ENCODE measurements at regions not wholly inside any gene's neighbourhood (a gene's known extent, or its start where the extent isn't known, plus 50 kb on each side); places are given as distances from the start of the nearest gene placed in this dataset.

GRCh38 chr11:15300341-15300740 is 185.6 kb downstream of the INSC start:
- no peak overlapping the region for H3K4me3 Mint-ChIP-seq
- peaks cover 0 to 10% of the 10 kb centered on the region in 2 donors for H3K9me3 Mint-ChIP-seq
- H3K27ac Mint-ChIP-seq, result no peak overlapping the region
- no peaks in the 10 kb centered on the region for H3K4me1 Mint-ChIP-seq
- DNase-seq (no peak), ATAC-seq (no peak)
- H3K27me3 Mint-ChIP-seq, result peaks cover 8% of the 10 kb centered on the region

DNA sequence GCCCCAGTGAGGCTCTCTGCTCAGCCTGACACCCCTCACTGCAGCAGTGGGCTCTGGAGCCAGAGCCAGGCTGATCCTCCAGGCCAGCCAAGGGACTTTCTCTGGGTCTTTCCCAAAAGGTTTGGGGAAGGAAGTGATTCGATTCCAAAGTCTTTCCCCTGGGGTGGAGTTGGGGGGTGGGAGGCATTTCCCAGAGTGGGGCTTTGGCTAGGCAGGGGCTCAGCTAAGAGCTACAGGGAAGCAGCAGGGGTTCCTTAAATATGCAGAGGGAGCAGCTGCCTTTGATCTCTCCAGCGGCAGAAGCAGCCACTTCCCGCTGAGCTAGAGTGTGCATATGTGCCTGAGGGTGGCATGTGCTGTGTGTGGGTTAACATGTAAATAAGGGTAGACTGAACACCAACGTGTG is 192.9 kb downstream of the INSC start:
- DNase-seq (no peak), ATAC-seq (no peak)
- H3K4me3 Mint-ChIP-seq, result no peak overlapping the region
- no peak overlapping the region for H3K27ac Mint-ChIP-seq
- peaks cover 3% of the 10 kb centered on the region for H3K27me3 Mint-ChIP-seq
- H3K9me3 Mint-ChIP-seq, result peaks cover 0 to 10% of the 10 kb centered on the region in 2 donors
- H3K4me1 Mint-ChIP-seq, result no peaks in the 10 kb centered on the region

DNA sequence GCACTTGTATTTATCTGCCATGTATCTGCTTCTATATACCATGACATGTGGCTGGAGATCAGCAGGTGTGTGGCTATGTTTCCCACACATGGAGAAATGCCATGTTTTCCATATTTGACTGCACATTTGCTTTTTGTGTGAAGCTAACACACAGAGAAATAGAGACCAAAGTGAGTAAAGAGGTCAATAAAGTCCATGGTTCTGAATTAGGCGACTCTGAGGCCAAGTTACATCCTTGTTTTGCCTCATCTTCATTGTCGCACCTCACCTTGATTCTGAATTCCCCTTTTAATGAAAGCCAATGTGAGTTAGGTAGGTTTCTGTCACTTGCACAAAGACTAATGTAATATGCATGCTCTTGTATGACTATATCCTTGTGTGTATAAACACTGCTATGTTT is 194.1 kb downstream of the INSC start:
- Mint-ChIP-seq H3K4me1 (no peaks in the 10 kb centered on the region), H3K27me3 (no peaks in the 10 kb centered on the region), H3K4me3 (no peak overlapping the region), H3K27ac (no peak overlapping the region), H3K9me3 (peaks cover 0 to 6% of the 10 kb centered on the region in 2 donors)
- DNase-seq, result no peak
- ATAC-seq, result no peak

DNA sequence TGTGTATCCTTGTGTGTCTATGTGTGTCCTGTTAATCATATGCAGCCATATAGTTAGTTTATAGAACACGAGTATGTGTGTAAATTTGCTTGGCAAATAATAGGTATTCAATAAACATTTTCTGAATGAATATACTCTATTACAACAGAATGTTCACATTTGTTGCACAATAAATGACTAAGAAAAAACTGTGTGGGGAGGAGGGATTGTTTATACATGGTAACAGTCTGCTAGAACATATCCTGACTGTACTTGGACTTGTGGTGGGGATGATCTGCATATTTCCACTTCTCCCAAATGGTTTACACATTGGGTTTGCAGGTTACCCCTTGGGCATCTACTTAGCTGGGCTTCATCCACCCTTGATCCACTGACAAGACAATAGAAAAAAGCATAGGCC is 194.6 kb downstream of the INSC start:
- Mint-ChIP-seq H3K27ac (no peak overlapping the region), H3K4me1 (no peaks in the 10 kb centered on the region), H3K4me3 (no peak overlapping the region), H3K9me3 (peaks cover 0 to 2% of the 10 kb centered on the region in 2 donors), H3K27me3 (no peaks in the 10 kb centered on the region)
- ATAC-seq, result no peak
- DNase-seq, result no peak

DNA sequence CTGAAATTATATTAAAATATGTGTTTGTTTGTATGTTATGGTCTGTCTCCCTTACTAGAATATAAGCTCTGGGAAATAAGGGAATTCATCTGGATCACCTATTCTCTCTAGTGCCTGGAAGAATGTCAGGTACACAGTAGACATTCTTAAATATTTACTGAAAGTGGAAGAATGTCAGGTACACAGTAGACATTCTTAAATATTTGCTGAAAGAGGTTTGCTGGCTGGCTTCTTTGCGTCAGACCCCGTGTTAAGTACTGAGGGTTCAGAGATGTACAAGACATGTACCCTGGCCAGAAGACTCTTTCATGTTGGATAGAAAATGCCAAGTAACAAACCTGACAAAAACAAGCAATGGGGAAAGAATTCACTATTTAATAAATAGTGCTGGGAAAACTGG is 199.1 kb downstream of the INSC start:
- no peak for ATAC-seq
- no peaks in the 10 kb centered on the region for H3K9me3 Mint-ChIP-seq
- no peak overlapping the region for H3K4me3 Mint-ChIP-seq
- H3K27me3 Mint-ChIP-seq, result no peaks in the 10 kb centered on the region
- no peaks in the 10 kb centered on the region for H3K4me1 Mint-ChIP-seq
- H3K27ac Mint-ChIP-seq, result no peak overlapping the region
- no peak for DNase-seq

DNA sequence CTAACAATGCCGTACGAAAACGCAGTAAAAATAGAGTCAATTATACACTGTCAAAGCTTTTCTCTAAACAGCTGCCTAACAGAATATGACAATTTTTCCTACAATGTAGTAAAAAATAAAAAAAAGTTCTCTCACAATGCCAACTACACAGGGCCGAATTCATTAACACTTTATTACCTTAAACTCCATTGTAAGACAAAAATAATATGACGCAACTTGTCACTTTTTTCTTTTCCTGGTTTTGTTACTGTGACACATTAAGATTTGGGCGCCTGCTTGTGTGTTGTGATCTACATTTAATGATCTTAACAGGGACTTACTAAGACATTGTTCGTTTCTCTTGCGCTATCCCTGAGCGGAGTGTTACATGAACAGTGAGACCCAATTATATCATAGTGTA is 204.1 kb downstream of the INSC start:
- no peak overlapping the region for H3K4me3 Mint-ChIP-seq
- DNase-seq, result no peak

GRCh38 chr11:15326520-15326919 is 211.8 kb downstream of the INSC start:
- Mint-ChIP-seq H3K9me3 (peaks cover 0 to 5% of the 10 kb centered on the region in 2 donors), H3K4me3 (no peak overlapping the region), H3K4me1 (no peaks in the 10 kb centered on the region), H3K27me3 (peaks cover 19% of the 10 kb centered on the region), H3K27ac (no peak overlapping the region)
- DNase-seq (no peak), ATAC-seq (no peak)

More for the DNA sequence above, 204.1 kb downstream of the INSC start:
- Mint-ChIP-seq H3K9me3 (no peaks in the 10 kb centered on the region), H3K27me3 (no peaks in the 10 kb centered on the region), H3K27ac (no peak overlapping the region), H3K4me1 (no peaks in the 10 kb centered on the region)
- no peak for ATAC-seq

DNA sequence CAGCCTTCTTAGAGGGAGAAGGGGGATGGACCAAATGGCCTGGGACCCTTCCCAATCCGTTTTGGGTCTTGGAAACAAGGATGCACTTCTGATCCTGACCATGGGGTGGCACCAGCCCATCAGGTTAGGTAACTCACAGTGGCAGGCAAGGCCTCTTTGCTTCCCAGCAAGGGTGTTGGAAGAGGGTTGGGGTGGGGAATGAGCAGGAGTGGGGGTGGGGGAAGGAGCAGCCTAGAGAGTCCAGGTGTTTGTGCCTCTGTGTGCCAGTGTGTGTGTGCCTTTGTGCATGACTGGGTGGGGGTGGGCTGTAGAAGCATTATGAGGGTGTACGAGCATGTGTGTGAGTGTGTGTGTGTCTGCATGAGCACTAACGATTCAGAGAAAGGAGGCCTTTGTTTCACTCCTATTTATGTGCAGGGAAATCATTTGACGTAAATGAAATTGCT is 213.1 kb downstream of the INSC start:
- Mint-ChIP-seq H3K9me3 (peaks cover 0 to 5% of the 10 kb centered on the region in 2 donors), H3K4me3 (no peak overlapping the region), H3K4me1 (no peaks in the 10 kb centered on the region), H3K27ac (no peak overlapping the region), H3K27me3 (peaks cover 19% of the 10 kb centered on the region)
- DNase-seq (no peak), ATAC-seq (peak; percentile 41)

GRCh38 chr11:15333407-15333806 is 218.7 kb downstream of the INSC start:
- no peaks in the 10 kb centered on the region for H3K4me1 Mint-ChIP-seq
- H3K27ac Mint-ChIP-seq, result no peak overlapping the region
- no peak overlapping the region for H3K4me3 Mint-ChIP-seq
- peaks cover 7% of the 10 kb centered on the region for H3K27me3 Mint-ChIP-seq
- no peak for DNase-seq
- peaks cover 0 to 5% of the 10 kb centered on the region in 2 donors for H3K9me3 Mint-ChIP-seq
- ATAC-seq, result no peak

GRCh38 chr11:15334766-15335165 is 220.0 kb downstream of the INSC start:
- DNase-seq (no peak), ATAC-seq (no peak)
- H3K27me3 Mint-ChIP-seq, result peaks cover 16% of the 10 kb centered on the region
- no peaks in the 10 kb centered on the region for H3K4me1 Mint-ChIP-seq
- H3K27ac Mint-ChIP-seq, result no peak overlapping the region
- peaks cover 5 to 9% of the 10 kb centered on the region in 2 donors for H3K9me3 Mint-ChIP-seq
- H3K4me3 Mint-ChIP-seq, result no peak overlapping the region

DNA sequence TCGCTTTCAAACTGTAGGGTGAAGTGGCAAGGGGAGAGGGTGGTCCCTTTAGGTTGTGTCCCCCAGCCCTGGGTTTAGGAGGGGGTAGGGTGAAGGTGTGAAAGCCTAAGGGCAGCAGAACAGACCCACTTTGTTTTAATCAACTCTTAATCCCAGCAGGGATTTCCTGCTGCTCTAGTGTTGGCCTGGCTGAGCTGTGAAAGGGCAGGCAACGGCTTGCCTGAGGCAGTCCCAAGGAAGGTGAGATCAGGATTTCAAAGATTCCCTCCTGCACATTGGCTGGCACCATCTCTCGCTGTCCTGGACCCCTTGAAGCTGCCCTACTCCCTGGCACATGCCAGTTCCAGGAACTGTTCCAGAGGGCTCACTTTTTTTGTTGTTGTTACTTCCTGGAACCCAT is 221.3 kb downstream of the INSC start:
- Mint-ChIP-seq H3K9me3 (peaks cover 0 to 15% of the 10 kb centered on the region in 2 donors), H3K4me3 (no peak overlapping the region), H3K27ac (no peak overlapping the region), H3K27me3 (peaks cover 16% of the 10 kb centered on the region), H3K4me1 (no peaks in the 10 kb centered on the region)
- DNase-seq (no peak), ATAC-seq (no peak)

DNA sequence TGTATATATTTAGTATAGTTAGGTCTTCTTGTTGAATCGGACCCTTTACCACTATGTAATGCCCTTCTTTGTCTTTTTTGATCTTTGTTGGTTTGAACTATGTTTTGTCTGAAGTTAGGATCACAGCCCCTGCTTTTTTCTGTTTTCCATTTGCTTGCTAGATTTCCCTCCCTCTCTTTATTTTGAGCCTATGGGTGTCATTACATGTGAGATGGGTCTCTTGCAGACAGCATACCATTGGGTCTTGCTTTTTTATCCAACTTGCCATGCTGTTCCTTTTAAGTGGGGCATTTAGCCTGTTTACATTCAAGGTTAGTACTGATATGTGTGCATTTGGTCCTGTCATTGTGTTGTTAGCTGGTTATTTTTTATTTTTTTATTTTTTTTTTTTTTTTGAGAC is 224.6 kb downstream of the INSC start:
- ATAC-seq (no peak), DNase-seq (no peak)
- peaks cover 25% of the 10 kb centered on the region for H3K27me3 Mint-ChIP-seq
- H3K27ac Mint-ChIP-seq, result no peak overlapping the region
- H3K9me3 Mint-ChIP-seq, result peaks cover 0 to 15% of the 10 kb centered on the region in 2 donors
- H3K4me1 Mint-ChIP-seq, result no peaks in the 10 kb centered on the region
- H3K4me3 Mint-ChIP-seq, result no peak overlapping the region

GRCh38 chr11:15341587-15341986 is 226.9 kb downstream of the INSC start:
- DNase-seq (no peak), ATAC-seq (no peak)
- Mint-ChIP-seq H3K4me1 (no peaks in the 10 kb centered on the region), H3K9me3 (peaks cover 0 to 15% of the 10 kb centered on the region in 2 donors), H3K4me3 (no peak overlapping the region), H3K27me3 (peaks cover 25% of the 10 kb centered on the region), H3K27ac (no peak overlapping the region)

GRCh38 chr11:15342163-15342562 is 227.4 kb downstream of the INSC start:
- Mint-ChIP-seq H3K9me3 (peaks cover 0 to 15% of the 10 kb centered on the region in 2 donors), H3K4me1 (no peaks in the 10 kb centered on the region), H3K4me3 (no peak overlapping the region), H3K27ac (no peak overlapping the region), H3K27me3 (peaks cover 25% of the 10 kb centered on the region)
- DNase-seq (no peak), ATAC-seq (no peak)

GRCh38 chr11:15346907-15347306 is 232.2 kb downstream of the INSC start:
- no peaks in the 10 kb centered on the region for H3K4me1 Mint-ChIP-seq
- no peaks in the 10 kb centered on the region for H3K9me3 Mint-ChIP-seq
- DNase-seq (no peak), ATAC-seq (no peak)
- H3K4me3 Mint-ChIP-seq, result no peak overlapping the region
- H3K27me3 Mint-ChIP-seq, result peaks cover 8% of the 10 kb centered on the region
- no peak overlapping the region for H3K27ac Mint-ChIP-seq

- Mint-ChIP-seq H3K4me3 (no peak overlapping the region), H3K27ac (no peak overlapping the region), H3K9me3 (no peaks in the 10 kb centered on the region), H3K27me3 (no peaks in the 10 kb centered on the region), H3K4me1 (no peaks in the 10 kb centered on the region)
- DNase-seq (no peak), ATAC-seq (no peak)
Measured at GRCh38 chr11:15347969-15348734, 233.4 kb downstream of the INSC start.

GRCh38 chr11:15349413-15349812 is 234.7 kb downstream of the INSC start:
- no peak overlapping the region for H3K27ac Mint-ChIP-seq
- no peaks in the 10 kb centered on the region for H3K4me1 Mint-ChIP-seq
- no peak overlapping the region for H3K4me3 Mint-ChIP-seq
- DNase-seq (no peak), ATAC-seq (no peak)
- no peaks in the 10 kb centered on the region for H3K9me3 Mint-ChIP-seq
- no peaks in the 10 kb centered on the region for H3K27me3 Mint-ChIP-seq
